H1 (cell line): ENCODE measurements at regions not wholly inside any gene's neighbourhood (a gene's known extent, or its start where the extent isn't known, plus 50 kb on each side); places are given as distances from the start of the nearest gene placed in this dataset.

Experiments
- CTCF ChIA-PET: fragments of 300-600 bp; sonication (Branson Sonifier 250); formaldehyde crosslinking; loops from one replicate; lab custom pipeline; 2021; ENCODE audit not compliant: partially characterized antibody; lab: Charles Lee
- POLR2A ChIA-PET: fragments of 300-600 bp; sonication (Branson Sonifier 250); formaldehyde crosslinking; loops from one replicate; lab custom pipeline; 2021; ENCODE audit warnings: inconsistent platforms; ENCODE audit not compliant: partially characterized antibody; lab: Charles Lee
- DNase-seq, 2 experiments: peaks; one replicate each; pipeline versions ENCODE4 v3.0.0 to v3.0.0-alpha.2; 2010 to 2022; ENCODE audit warnings: low spot score in 2 of 2, low read depth in 1 of 2, mixed read lengths in 1 of 2
- FAIRE-seq: peaks from 2 replicates; lab custom pipeline; 2011; peaks lifted over from hg19 to GRCh38; lab: Jason Lieb, UNC
- H2AFZ ChIP-seq: 2 replicates; pipeline ENCODE4 v1.8.1; 2012; ENCODE audit warnings: low read length, inconsistent platforms
- H2AK5ac ChIP-seq: 2 replicates; pipeline ENCODE4 v1.6.1; 2013; ENCODE audit warnings: low read depth, low read length
- H2BK120ac ChIP-seq: replicated peaks from 2 replicates; pipeline ENCODE3; 2013; ENCODE audit warnings: low read depth, low read length, inconsistent platforms
- H2BK12ac ChIP-seq: 2 replicates; pipeline ENCODE4 v1.6.1; 2013; ENCODE audit warnings: low read depth, low read length
- H2BK15ac ChIP-seq: 2 replicates; pipeline ENCODE4 v1.6.1; 2013; ENCODE audit warnings: low read length
- H2BK20ac ChIP-seq: 2 replicates; pipeline ENCODE4 v1.6.1; 2013; ENCODE audit warnings: low read length
- H2BK5ac ChIP-seq: 2 replicates; pipeline ENCODE4 v1.6.1; 2013; ENCODE audit warnings: low read depth, low read length
- H3K14ac ChIP-seq: 2 replicates; pipeline ENCODE4 v1.6.1; 2013; ENCODE audit warnings: inconsistent platforms; ENCODE audit not compliant: insufficient read length
- H3K18ac ChIP-seq: 2 replicates; pipeline ENCODE4 v1.6.1; 2013; ENCODE audit warnings: low read length; ENCODE audit errors: extremely low read depth
- H3K23ac ChIP-seq: 2 replicates; pipeline ENCODE4 v1.6.1; 2013; ENCODE audit warnings: inconsistent platforms; ENCODE audit not compliant: insufficient read length
- H3K23me2 ChIP-seq: 2 replicates; pipeline ENCODE4 v1.6.1; 2013; ENCODE audit warnings: low read depth, low read length
- H3K27ac ChIP-seq: 2 replicates; pipeline ENCODE4 v1.6.1; 2011; ENCODE audit warnings: low read depth, low read length, inconsistent platforms
- H3K27me3 ChIP-seq, 4 experiments: replicated peaks in 1 of 4; 1 replicate in 1 of 4; 2 replicates in 3 of 4; pipeline versions ENCODE4 v1.6.1 to v1.8.1; 2011 to 2013; ENCODE audit warnings: low read length in 3 of 4, mild to moderate bottlenecking in 3 of 4, inconsistent platforms in 2 of 4, mixed read lengths in 2 of 4, moderate library complexity in 1 of 4; ENCODE audit not compliant: control insufficient read depth in 3 of 4, insufficient read depth in 3 of 4; ENCODE audit errors: extremely low read depth in 1 of 4
- H3K36me3 ChIP-seq, 4 experiments: 2 replicates each; pipeline versions ENCODE4 v1.6.1 to v1.8.1; 2011 to 2013; ENCODE audit warnings: mild to moderate bottlenecking in 4 of 4, low read length in 3 of 4, moderate library complexity in 2 of 4, control low read depth in 1 of 4, inconsistent platforms in 1 of 4; ENCODE audit not compliant: insufficient read depth in 4 of 4, control insufficient read depth in 2 of 4
- H3K4ac ChIP-seq: replicated peaks from 2 replicates; pipeline ENCODE3; 2013; ENCODE audit warnings: low read length, low read depth, mixed read lengths, inconsistent platforms; ENCODE audit not compliant: insufficient read length
- H3K4me1 ChIP-seq, 4 experiments: replicated peaks in 1 of 4; 1 replicate in 1 of 4; 2 replicates in 3 of 4; pipeline versions ENCODE4 v1.6.1 to v1.8.1; 2011 to 2013; ENCODE audit warnings: low read length in 3 of 4, inconsistent platforms in 2 of 4, mixed read lengths in 1 of 4; ENCODE audit not compliant: insufficient read depth in 4 of 4, control insufficient read depth in 3 of 4
- H3K4me2 ChIP-seq, 2 experiments: 2 replicates each; pipeline versions ENCODE4 v1.6.1 to v1.8.1; 2011 to 2013; ENCODE audit warnings: low read depth in 2 of 2, low read length in 2 of 2, control low read depth in 1 of 2, inconsistent platforms in 1 of 2, mild to moderate bottlenecking in 1 of 2; ENCODE audit not compliant: insufficient read depth in 1 of 2
- H3K4me3 ChIP-seq, 4 experiments: fragments of 200-600, 300-600 bp in 1 of 4; sonication (generic), shearing (Covaris generic), sonication (Bioruptor Twin) in 1 of 4; 2 replicates each; pipeline versions ENCODE4 v1.5.1 to v1.8.1; 2011 to 2016; ENCODE audit warnings: low read length in 4 of 4, low read depth in 3 of 4, control low read depth in 2 of 4, inconsistent platforms in 2 of 4, mild to moderate bottlenecking in 2 of 4, mixed read lengths in 1 of 4, moderate library complexity in 1 of 4; ENCODE audit not compliant: insufficient read depth in 2 of 4; ENCODE audit errors: extremely low read depth in 1 of 4
- H3K56ac ChIP-seq: replicated peaks from 2 replicates; pipeline ENCODE3; 2013; ENCODE audit warnings: low read depth, mild to moderate bottlenecking, mixed read lengths, low read length, inconsistent platforms; ENCODE audit not compliant: insufficient read length
- H3K79me1 ChIP-seq: 2 replicates; pipeline ENCODE4 v1.6.1; 2013; ENCODE audit warnings: low read depth, low read length, control low read depth
- H3K79me2 ChIP-seq, 2 experiments: 2 replicates each; pipeline versions ENCODE4 v1.6.1 to v1.8.1; 2012 to 2013; ENCODE audit warnings: low read length in 2 of 2, mild to moderate bottlenecking in 2 of 2, inconsistent platforms in 1 of 2; ENCODE audit not compliant: insufficient read depth in 2 of 2, control insufficient read depth in 1 of 2
- H3K9ac ChIP-seq, 4 experiments: replicated peaks in 1 of 4; 1 replicate in 1 of 4; 2 replicates in 3 of 4; pipeline versions ENCODE4 v1.6.1 to v1.8.1; 2011 to 2013; ENCODE audit warnings: low read depth in 3 of 4, low read length in 3 of 4, control low read depth in 2 of 4, mild to moderate bottlenecking in 2 of 4, moderate library complexity in 2 of 4, inconsistent platforms in 1 of 4; ENCODE audit errors: extremely low read depth in 1 of 4
- H3K9me3 ChIP-seq, 2 experiments: 2 replicates each; pipeline versions ENCODE4 v1.6.1 to v1.8.1; 2012 to 2013; ENCODE audit warnings: mild to moderate bottlenecking in 2 of 2, moderate library complexity in 2 of 2, control low read depth in 1 of 2, inconsistent platforms in 1 of 2, low read depth in 1 of 2, low read length in 1 of 2, mixed read lengths in 1 of 2; ENCODE audit not compliant: insufficient read depth in 2 of 2
- H4K20me1 ChIP-seq, 2 experiments: replicated peaks in 1 of 2; 2 replicates each; pipeline versions ENCODE3 to v1.8.1; 2011 to 2013; ENCODE audit warnings: inconsistent platforms in 2 of 2, low read length in 2 of 2, mild to moderate bottlenecking in 1 of 2; ENCODE audit not compliant: insufficient read depth in 2 of 2, control insufficient read depth in 1 of 2
- H4K5ac ChIP-seq: 2 replicates; pipeline ENCODE4 v1.6.1; 2013; ENCODE audit warnings: low read length, low read depth, mixed read lengths, inconsistent platforms; ENCODE audit not compliant: insufficient read length
- H4K8ac ChIP-seq: 2 replicates; pipeline ENCODE4 v1.8.0; 2013; ENCODE audit warnings: mild to moderate bottlenecking, moderate library complexity, low read length, inconsistent platforms; ENCODE audit not compliant: insufficient read depth; ENCODE audit errors: extremely low read depth
- H4K91ac ChIP-seq: replicated peaks from 2 replicates; pipeline ENCODE3; 2013; ENCODE audit warnings: low read length, mixed read lengths, inconsistent platforms; ENCODE audit not compliant: insufficient read length
- SRF ChIP-seq: IDR thresholded peaks from 2 replicates; pipeline ENCODE4 v1.6.1; 2011; ENCODE audit warnings: mild to moderate bottlenecking, low read depth, low read length, moderate library complexity
- WGBS, 2 experiments: shearing (Covaris generic) in 1 of 2; methylation state at CpG; one replicate each; pipeline versions ENCODE4 v1.1.6 to v1.1.7; 2013 to 2015; ENCODE audit warnings: low lambda C conversion rate in 2 of 2, mixed read lengths in 2 of 2, inconsistent platforms in 1 of 2, low coverage in 1 of 2, missing lambda C conversion rate in 1 of 2; ENCODE audit not compliant: insufficient replicate concordance in 2 of 2, insufficient coverage in 1 of 2, insufficient read length in 1 of 2; ENCODE audit errors: extremely low coverage in 1 of 2, missing lambda C conversion rate in 1 of 2; 5-methylcytosine and 5-hydroxymethylcytosine counted together
- TF ChIP-seq, protein P1 (sequence below): IDR thresholded peaks from 2 replicates; pipeline ENCODE4 v1.6.1; 2011; ENCODE audit warnings: low read depth, mild to moderate bottlenecking, low read length; ENCODE audit not compliant: insufficient read depth

DNA sequence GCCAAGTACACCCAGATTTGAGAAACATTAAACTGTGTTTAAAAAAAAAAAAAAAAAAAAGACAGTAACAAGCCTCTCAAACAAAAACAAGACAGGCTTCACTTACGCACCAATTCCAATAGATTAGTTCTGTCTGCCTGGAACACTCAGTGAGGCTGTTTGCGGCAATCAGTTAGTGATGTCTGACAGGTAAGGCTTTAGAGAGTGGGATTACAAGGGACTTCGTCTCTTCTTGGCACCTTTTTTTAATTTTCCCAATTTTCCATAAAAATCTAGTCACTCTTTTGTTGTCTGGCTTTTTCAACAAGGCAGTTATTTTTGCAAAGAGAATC, 79.6 kb downstream of the NCOR2 start:
- no peak overlapping the region for H2BK20ac ChIP-seq
- H3K9me3 ChIP-seq = no peaks in the 10 kb centered on the region
- TF ChIP-seq, protein P1, sequence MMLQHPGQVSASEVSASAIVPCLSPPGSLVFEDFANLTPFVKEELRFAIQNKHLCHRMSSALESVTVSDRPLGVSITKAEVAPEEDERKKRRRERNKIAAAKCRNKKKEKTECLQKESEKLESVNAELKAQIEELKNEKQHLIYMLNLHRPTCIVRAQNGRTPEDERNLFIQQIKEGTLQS = no peak
- TF ChIP-seq SRF = peak; percentile 60
- H2BK12ac ChIP-seq = no peak overlapping the region
- peaks cover 0 to 2% (median 0%) of the 10 kb centered on the region in 4 experiments; a peak in 3 of 7 replicates for H3K4me1 ChIP-seq
- H3K36me3 ChIP-seq = peaks cover 0 to 5% (median 4%) of the 10 kb centered on the region in 4 experiments; a peak in 2 of 8 replicates
- H4K91ac ChIP-seq = no peak overlapping the region
- POLR2A ChIA-PET = no interaction called here
- H3K27ac ChIP-seq = no peak overlapping the region
- H2BK15ac ChIP-seq = no peak overlapping the region
- no peak overlapping the region for H3K4me3 ChIP-seq
- no peak for FAIRE-seq
- no peak overlapping the region for H3K4ac ChIP-seq
- H3K23ac ChIP-seq = no peak overlapping the region
- H2AFZ ChIP-seq = no peak overlapping the region
- H3K9ac ChIP-seq = no peak overlapping the region
- no peak overlapping the region for H3K14ac ChIP-seq
- CTCF ChIA-PET = interaction anchor here (1.0 to 1.4 kb wide), 2 partner anchors 192 to 279 kb away, joined by 4 to 6 read pairs; no protein-coding TSS in a partner anchor
- H2BK5ac ChIP-seq = no peak overlapping the region
- no peak overlapping the region for H2BK120ac ChIP-seq
- peaks cover 21% of the 10 kb centered on the region; the same call in 1 of the 2 replicates for H3K79me1 ChIP-seq
- peaks cover 0 to 69% of the 10 kb centered on the region in 2 experiments; a peak in 3 of 4 replicates for H3K79me2 ChIP-seq
- no peak overlapping the region for H3K56ac ChIP-seq
- H3K18ac ChIP-seq = no peak overlapping the region
- H4K5ac ChIP-seq = no peak overlapping the region
- no peak overlapping the region for H3K4me2 ChIP-seq
- H4K8ac ChIP-seq = no peak overlapping the region
- H2AK5ac ChIP-seq = no peak overlapping the region
- no peaks in the 10 kb centered on the region for H3K27me3 ChIP-seq
- no peak for DNase-seq
- WGBS, 2 experiments = 93% methylated on average over 3 of the region's 3 CpGs; no CpG with 5 or more reads in 1 of the 2 experiments
- peaks cover 1% of the 10 kb centered on the region; the same call in 1 of the 2 replicates for H3K23me2 ChIP-seq
- peaks cover 13 to 35% of the 10 kb centered on the region in 2 experiments for H4K20me1 ChIP-seq
